ENCODE measurements at regions not wholly inside any gene's neighbourhood (a gene's known extent, or its start where the extent isn't known, plus 50 kb on each side); places are given as distances from the start of the nearest gene placed in this dataset.

DNA sequence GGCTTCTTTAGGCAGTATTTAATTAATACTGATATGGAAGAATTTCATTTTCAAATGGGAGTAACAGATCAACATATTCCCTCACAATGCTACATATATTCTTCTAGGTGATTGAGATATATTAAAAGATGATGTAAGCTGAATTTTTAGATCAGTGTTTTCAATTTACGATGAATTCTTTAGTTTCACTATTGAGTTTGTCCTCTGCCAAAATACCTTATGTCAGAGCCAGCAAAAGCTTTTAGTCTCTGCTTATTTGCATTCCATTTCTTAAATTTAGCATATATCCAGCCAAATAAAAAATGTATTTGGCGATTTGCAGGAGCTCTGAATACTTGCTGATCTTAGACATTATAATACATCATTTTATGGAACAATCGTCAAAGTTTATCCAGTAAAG is 144.3 kb downstream of the MOSPD2 start:
- Histone ChIP-seq H3K9ac (ENCODE audit: insufficient read depth in 1 of 2, low read depth in 2 of 2, low read length in 2 of 2) (no peak overlapping the region), H3K27me3 (ENCODE audit: control insufficient read depth in 2 of 2, insufficient read depth in 2 of 2, low read length in 2 of 2) (no peaks in the 10 kb centered on the region), H3K9me1 (ENCODE audit: control insufficient read depth, insufficient read depth, low read length) (no peaks in the 10 kb centered on the region), H3K4me1 (replicated peaks in 1 of 2; ENCODE audit: control insufficient read depth in 2 of 2, insufficient read depth in 2 of 2, low read length in 2 of 2) (no peaks in the 10 kb centered on the region), H3K27ac (ENCODE audit: extremely low read depth, low read depth, low read length) (no peak overlapping the region), H3K36me3 (ENCODE audit: control insufficient read depth, insufficient read depth, low read length) (no peaks in the 10 kb centered on the region), H3K4me2 (ENCODE audit: insufficient read depth, low read length) (no peak overlapping the region), H4K20me1 (replicated peaks; ENCODE audit: control insufficient read depth, insufficient read depth, low read length) (no peaks in the 10 kb centered on the region), H3K79me2 (ENCODE audit: control insufficient read depth, insufficient read depth, low read length) (no peaks in the 10 kb centered on the region), H2AFZ (ENCODE audit: low read depth, low read length) (no peak overlapping the region), H3K4me3 (no peak overlapping the region), H3K9me3 (replicated peaks; ENCODE audit: control insufficient read depth, insufficient read depth, low read depth, low read length) (no peaks in the 10 kb centered on the region)
- ChIA-PET CTCF (ENCODE audit: low intra/inter-chr PET ratio) (no interaction called here), POLR2A (no interaction called here)
- in situ Hi-C loops (cut with MboI) (no loop called here), intact Hi-C loops (cut with micrococcal nuclease) (no loop called here)
- FAIRE-seq = no peak
- no peak for ATAC-seq
- no peak for DNase-seq (ENCODE audit: extremely low read depth in 1 of 4, low spot score in 3 of 4)
- 0% methylated on average over 3 of the region's 3 CpGs for WGBS (ENCODE audit: insufficient coverage, low coverage, missing lambda C conversion rate)
- BruUV-seq (replicated peaks) = no TSS peak
- TF ChIP-seq, protein P1, sequence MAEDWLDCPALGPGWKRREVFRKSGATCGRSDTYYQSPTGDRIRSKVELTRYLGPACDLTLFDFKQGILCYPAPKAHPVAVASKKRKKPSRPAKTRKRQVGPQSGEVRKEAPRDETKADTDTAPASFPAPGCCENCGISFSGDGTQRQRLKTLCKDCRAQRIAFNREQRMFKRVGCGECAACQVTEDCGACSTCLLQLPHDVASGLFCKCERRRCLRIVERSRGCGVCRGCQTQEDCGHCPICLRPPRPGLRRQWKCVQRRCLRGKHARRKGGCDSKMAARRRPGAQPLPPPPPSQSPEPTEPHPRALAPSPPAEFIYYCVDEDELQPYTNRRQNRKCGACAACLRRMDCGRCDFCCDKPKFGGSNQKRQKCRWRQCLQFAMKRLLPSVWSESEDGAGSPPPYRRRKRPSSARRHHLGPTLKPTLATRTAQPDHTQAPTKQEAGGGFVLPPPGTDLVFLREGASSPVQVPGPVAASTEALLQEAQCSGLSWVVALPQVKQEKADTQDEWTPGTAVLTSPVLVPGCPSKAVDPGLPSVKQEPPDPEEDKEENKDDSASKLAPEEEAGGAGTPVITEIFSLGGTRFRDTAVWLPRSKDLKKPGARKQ (CRISPR knock-in tag; IDR thresholded peaks at IDR 0.05) = no peak
- TF ChIP-seq ZNF589 (CRISPR knock-in tag; IDR thresholded peaks at IDR 0.05; ENCODE audit: low read depth) = no peak
- TF ChIP-seq PURB (CRISPR knock-in tag; IDR thresholded peaks at IDR 0.05; ENCODE audit: low read depth) = no peak
- TF ChIP-seq ZNF239 (CRISPR knock-in tag; IDR thresholded peaks at IDR 0.05) = no peak
- TF ChIP-seq ZBED1 (IDR thresholded peaks at IDR 0.05) = no peak

DNA sequence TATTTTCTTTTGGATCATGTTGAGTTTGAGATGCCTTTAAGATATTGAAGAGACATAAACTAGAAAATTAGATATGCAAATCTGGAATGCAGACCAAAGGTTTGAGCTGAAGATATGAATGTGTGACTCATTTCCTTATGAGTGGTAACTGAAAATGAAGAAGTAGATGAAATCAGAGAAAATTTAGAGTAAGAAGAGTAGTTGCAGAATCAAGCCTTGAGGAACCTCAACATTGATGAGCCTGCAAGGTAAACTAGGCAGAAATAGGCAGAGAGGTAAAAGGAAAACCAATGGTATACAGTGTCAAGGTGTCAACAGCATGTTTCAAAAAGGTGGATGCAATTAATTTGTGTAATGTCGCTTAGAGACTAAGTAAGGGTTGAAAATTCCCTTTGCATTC is 142.8 kb downstream of the MOSPD2 start:
- no peak overlapping the region for H3K4me2 ChIP-seq (ENCODE audit: insufficient read depth, low read length)
- no TSS peak for BruUV-seq (replicated peaks)
- H3K9me1 ChIP-seq (ENCODE audit: control insufficient read depth, insufficient read depth, low read length) = no peaks in the 10 kb centered on the region
- H3K27me3 ChIP-seq (ENCODE audit: control insufficient read depth in 2 of 2, insufficient read depth in 2 of 2, low read length in 2 of 2) = no peaks in the 10 kb centered on the region
- H3K9me3 ChIP-seq (replicated peaks; ENCODE audit: control insufficient read depth, insufficient read depth, low read depth, low read length) = no peaks in the 10 kb centered on the region
- H4K20me1 ChIP-seq (replicated peaks; ENCODE audit: control insufficient read depth, insufficient read depth, low read length) = no peaks in the 10 kb centered on the region
- no peaks in the 10 kb centered on the region for H3K4me1 ChIP-seq (replicated peaks in 1 of 2; ENCODE audit: control insufficient read depth in 2 of 2, insufficient read depth in 2 of 2, low read length in 2 of 2)
- no peak for TF ChIP-seq RHOXF2B (CRISPR knock-in tag; conservative IDR thresholded peaks at IDR 0.05)
- no peak for TF ChIP-seq ZNF778 (CRISPR knock-in tag; IDR thresholded peaks at IDR 0.05)
- no peak for TF ChIP-seq GABPB2 (CRISPR knock-in tag; conservative IDR thresholded peaks at IDR 0.05)
- no peak for TF ChIP-seq POLR2AphosphoS2 (IDR thresholded peaks at IDR 0.05; ENCODE audit: low read length)
- TF ChIP-seq TCF7L2 (IDR thresholded peaks at IDR 0.05; ENCODE audit: low read depth, low read length) = no peak
- TF ChIP-seq ZNF79 (CRISPR knock-in tag; IDR thresholded peaks at IDR 0.05; ENCODE audit: low read depth) = no peak
- TF ChIP-seq ZNF586 (CRISPR knock-in tag; conservative IDR thresholded peaks at IDR 0.05) = no peak
- WGBS (ENCODE audit: insufficient coverage, low coverage, missing lambda C conversion rate) = 0% methylated on average over 1 of the region's 1 CpG
- DNase-seq (ENCODE audit: extremely low read depth in 1 of 4, low spot score in 3 of 4) = no peak
- H3K27ac ChIP-seq (ENCODE audit: extremely low read depth, low read depth, low read length) = no peak overlapping the region
- no peak overlapping the region for H3K9ac ChIP-seq (ENCODE audit: insufficient read depth in 1 of 2, low read depth in 2 of 2, low read length in 2 of 2)
- no peaks in the 10 kb centered on the region for H3K79me2 ChIP-seq (ENCODE audit: control insufficient read depth, insufficient read depth, low read length)
- no peak for ATAC-seq
- no peak overlapping the region for H3K4me3 ChIP-seq
- ChIA-PET POLR2A (no interaction called here), CTCF (ENCODE audit: low intra/inter-chr PET ratio) (no interaction called here)
- no peak for FAIRE-seq
- intact Hi-C loops (cut with micrococcal nuclease) (no loop called here), in situ Hi-C loops (cut with MboI) (no loop called here)
- no peaks in the 10 kb centered on the region for H3K36me3 ChIP-seq (ENCODE audit: control insufficient read depth, insufficient read depth, low read length)
- no peak overlapping the region for H2AFZ ChIP-seq (ENCODE audit: low read depth, low read length)

All from K562 (cell line).